ENCODE measurements at regions not wholly inside any gene's neighbourhood (a gene's known extent, or its start where the extent isn't known, plus 50 kb on each side); places are given as distances from the start of the nearest gene placed in this dataset.
A peak's percentile ranks its signal among the peaks of the same experiment; 100 is the strongest.

DNA sequence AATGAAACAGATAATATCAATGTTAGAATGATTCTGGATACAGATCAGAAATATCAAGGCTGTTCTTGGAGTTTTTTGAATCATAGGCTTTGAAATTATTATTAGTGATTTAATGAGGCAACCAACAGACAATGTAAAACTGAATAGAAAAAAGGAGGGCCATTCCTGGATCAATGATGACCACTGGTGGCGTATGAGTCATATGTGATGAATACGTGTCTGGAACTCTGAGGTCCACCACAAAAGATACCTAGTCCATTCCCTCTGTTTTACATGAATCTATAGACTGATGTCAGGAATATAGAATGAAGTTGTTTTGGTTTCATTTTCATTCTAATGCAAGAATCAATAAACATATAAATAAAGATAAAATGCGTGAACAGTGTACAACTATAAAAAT, 78.3 kb upstream of the RTL1 start:
- TF ChIP-seq, protein P1, sequence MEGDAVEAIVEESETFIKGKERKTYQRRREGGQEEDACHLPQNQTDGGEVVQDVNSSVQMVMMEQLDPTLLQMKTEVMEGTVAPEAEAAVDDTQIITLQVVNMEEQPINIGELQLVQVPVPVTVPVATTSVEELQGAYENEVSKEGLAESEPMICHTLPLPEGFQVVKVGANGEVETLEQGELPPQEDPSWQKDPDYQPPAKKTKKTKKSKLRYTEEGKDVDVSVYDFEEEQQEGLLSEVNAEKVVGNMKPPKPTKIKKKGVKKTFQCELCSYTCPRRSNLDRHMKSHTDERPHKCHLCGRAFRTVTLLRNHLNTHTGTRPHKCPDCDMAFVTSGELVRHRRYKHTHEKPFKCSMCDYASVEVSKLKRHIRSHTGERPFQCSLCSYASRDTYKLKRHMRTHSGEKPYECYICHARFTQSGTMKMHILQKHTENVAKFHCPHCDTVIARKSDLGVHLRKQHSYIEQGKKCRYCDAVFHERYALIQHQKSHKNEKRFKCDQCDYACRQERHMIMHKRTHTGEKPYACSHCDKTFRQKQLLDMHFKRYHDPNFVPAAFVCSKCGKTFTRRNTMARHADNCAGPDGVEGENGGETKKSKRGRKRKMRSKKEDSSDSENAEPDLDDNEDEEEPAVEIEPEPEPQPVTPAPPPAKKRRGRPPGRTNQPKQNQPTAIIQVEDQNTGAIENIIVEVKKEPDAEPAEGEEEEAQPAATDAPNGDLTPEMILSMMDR (conservative IDR thresholded peaks at IDR 0.05): 0 out of 2 replicates have a peak, but pooled peaks have one; percentile 5
- TF ChIP-seq ZFX (IDR thresholded peaks at IDR 0.05): no peak
